ENCODE measurements at regions not wholly inside any gene's neighbourhood (a gene's known extent, or its start where the extent isn't known, plus 50 kb on each side); places are given as distances from the start of the nearest gene placed in this dataset.
"Not testable (repeated sequence)": the region's sequence is repeated elsewhere in the genome, so short reads cannot be mapped to it uniquely, and the experiment has no call there.

DNA sequence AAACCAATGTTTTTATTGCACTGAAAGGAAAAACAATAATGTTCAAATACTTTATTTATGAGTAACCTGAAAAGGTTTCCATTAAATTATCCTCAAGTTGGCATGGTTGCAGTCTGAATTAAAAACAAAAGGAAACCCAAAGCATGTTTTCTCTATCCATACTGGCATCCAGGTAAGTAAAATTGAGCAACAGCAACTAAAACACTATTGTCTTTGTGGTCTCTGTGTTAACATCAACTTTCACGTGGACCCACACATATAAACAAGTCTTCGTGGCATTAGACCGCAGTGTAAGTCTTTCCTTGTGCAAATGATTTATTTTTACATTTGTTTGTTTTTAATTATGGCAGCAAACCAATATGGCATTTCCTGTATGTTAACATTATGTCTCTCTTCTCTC lies 757.6 kb downstream of the SEMA5A start:
- DNase-seq (ENCODE audit: low read depth in 2 of 2) = no peak

DNA sequence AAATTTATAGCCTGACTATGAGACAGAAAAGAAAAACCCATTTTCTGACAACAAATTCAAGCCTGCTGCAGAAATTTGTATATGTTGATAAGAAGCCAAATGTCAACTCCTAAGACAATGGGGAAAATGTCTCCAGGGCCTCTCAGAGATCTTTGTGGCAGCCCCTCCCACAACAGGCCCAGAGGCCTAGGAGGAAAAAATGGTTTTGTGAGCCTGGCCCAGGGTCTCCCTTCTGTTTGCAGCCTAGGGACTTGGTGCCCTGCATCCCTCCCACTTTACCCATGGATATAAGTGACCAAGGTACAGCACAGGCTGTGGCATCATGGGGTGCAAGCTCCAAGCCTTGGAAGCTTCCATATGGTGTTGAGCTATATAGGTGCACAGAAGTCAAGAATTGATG lies 740.2 kb downstream of the SEMA5A start:
- no peak for DNase-seq (ENCODE audit: low read depth in 2 of 2)

DNA sequence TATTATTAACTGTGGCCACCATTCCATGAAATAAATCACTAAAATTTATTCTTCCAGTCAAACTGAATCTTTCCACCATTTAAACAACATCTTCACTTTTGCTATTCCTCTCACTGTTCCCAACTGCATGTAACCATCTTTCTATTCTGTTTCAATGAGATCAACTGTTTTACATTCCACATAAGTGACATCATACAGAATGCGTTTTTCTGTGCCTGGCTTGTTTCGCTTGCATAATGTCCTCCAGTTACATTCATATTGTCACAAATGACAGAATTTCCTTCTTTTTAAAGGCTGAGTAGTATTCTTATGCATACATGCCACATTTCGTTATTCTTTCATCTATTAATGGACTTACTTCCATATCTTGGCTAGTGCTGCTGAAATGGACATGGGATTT lies 738.2 kb downstream of the SEMA5A start:
- no peak for DNase-seq (ENCODE audit: low read depth in 2 of 2)

GRCh38 chr5:8811581-8811980 lies 734.3 kb downstream of the SEMA5A start:
- DNase-seq (ENCODE audit: low read depth in 2 of 2) = no peak

- DNase-seq (ENCODE audit: low read depth in 2 of 2) = no peak
Observed at GRCh38 chr5:8813180-8813579, 732.7 kb downstream of the SEMA5A start.

GRCh38 chr5:8814105-8814504 lies 731.8 kb downstream of the SEMA5A start:
- no peak for DNase-seq (ENCODE audit: low read depth in 2 of 2)

DNA sequence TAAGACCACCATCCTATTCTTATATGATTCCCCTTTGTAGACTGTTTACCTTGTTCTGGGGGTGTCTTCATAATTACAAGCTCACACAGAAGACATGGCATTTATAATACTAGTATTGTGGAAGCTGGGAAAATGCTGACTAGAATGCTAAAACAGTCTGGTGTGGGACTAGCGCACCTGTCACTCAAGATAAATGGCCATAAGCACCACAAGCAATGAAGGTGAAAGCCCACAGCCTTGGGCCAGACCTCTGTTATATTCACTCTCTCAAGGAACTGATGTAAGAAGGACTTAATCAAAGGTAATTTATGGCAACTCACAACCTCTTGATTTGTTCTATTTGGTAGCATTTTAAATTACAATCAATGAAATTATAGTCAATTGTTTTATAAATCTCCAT lies 721.5 kb downstream of the SEMA5A start:
- DNase-seq (ENCODE audit: low read depth in 2 of 2) = no peak

GRCh38 chr5:8825139-8825757 lies 720.6 kb downstream of the SEMA5A start:
- DNase-seq (ENCODE audit: low read depth in 2 of 2) = no peak

DNA sequence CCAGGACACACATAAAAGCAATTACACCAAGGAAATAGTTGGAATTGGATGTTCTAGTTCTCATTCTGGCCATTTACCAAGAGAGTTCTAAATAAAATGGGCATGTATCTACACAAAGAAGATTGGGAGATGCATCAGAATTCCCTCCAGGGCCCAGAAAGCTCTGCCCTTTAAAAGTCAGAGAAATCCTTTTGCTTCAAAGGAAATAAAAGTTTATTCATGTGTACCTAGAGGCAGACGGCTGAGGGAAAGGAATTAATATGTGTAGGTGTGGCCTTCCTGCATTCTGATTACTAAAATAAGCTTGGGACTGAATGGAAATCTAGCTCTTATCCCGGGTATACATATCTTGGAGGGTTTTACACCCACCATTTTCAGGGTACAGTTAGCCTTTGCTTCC lies 719.4 kb downstream of the SEMA5A start:
- DNase-seq (ENCODE audit: low read depth in 2 of 2) = no peak

DNA sequence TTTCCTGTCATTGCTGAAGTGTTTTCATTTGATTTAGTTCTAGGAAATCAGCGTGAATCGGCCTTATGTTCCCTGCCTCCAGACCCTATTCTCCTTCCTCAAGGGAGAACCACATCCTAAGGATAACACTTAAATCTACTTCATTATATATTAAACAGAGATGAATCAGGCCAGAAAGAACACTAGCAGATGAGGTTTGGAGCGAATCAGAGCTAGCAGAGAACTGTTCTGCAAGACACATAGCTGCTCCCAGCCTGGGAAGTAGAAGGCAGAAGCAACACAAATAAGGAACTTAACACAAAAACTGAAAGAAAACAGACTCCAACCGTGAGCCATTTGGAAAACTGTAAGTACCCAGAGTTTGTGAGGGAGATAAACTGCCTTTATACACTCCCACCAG lies 718.2 kb downstream of the SEMA5A start:
- no peak for DNase-seq (ENCODE audit: low read depth in 2 of 2)

- no peak for DNase-seq (ENCODE audit: low read depth in 2 of 2)
Observed at GRCh38 chr5:8828596-8829322, 717.1 kb downstream of the SEMA5A start.

DNA sequence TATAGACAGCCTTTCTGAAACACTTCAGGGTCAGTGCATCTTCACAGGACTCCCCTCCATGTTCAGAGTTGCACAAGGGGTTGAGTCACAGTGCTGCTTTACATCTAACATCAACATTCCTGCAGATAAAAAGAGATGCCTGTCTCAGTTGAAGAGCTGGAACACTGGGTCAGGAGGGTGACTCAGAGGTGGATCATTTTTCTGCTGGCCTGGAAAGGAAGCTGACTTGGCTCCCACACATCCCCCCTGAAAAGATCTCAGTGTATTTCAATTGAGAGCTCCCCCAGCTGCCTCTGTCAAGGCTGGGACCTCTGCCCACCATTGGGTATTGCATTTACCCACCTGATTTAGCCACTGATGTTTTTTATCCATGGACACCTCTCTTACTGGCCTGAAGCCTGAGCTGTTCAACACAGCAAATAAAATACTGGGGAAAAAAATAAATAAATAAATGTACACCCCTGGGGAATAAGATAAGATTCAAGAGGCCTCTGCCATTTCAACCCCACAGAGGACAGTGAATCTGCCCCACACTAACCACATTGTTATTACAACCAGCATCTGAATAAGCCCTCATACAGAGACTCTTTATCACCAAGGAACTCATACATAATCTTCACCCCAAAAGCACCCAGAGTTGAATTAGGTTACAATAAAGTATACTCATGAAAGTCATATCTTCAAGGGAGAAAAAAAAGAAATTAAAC lies 716.4 kb downstream of the SEMA5A start:
- DNase-seq (ENCODE audit: low read depth in 2 of 2) = no peak

GRCh38 chr5:8831251-8831650 lies 714.6 kb downstream of the SEMA5A start:
- DNase-seq (ENCODE audit: low read depth in 2 of 2) = no peak

- DNase-seq (ENCODE audit: low read depth in 2 of 2) = no peak
Observed at GRCh38 chr5:8831854-8832253, 714.0 kb downstream of the SEMA5A start.

DNA sequence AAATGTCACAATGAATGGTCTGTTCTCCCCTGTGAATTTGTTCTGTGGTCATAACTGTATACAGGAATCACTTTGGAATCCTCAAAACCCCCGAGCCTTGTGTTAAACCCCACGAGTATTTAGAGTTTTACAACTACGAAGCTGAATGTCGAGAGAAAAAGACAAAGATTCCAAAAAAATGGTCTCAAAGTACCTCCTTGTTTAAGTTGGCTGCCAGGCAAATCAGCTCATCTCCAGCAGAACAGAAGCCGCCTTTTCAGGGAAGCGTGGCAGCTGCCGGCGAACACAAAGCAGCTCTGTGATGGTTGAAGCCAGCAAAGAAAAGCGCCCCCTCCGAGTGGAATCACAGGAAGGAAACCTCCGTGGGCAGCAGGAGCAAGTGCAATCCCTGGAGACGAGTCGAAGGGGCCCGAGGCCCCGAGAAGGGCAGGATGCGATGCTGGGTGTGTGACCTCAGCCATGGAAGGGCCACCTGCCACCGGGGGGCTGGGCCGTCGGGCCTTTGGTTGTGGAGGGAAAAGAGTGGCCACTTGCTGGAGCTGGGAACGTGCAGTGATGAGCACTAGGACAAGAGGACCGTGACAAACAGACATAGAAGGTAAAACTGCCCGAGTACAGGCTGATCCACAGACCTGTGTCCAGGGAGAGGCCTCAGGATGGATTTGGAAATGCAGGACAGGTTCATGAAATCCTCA lies 706.4 kb downstream of the SEMA5A start:
- DNase-seq (ENCODE audit: low read depth in 2 of 2) = no peak

GRCh38 chr5:8840237-8840636 lies 705.6 kb downstream of the SEMA5A start:
- no peak for DNase-seq (ENCODE audit: low read depth in 2 of 2)

DNA sequence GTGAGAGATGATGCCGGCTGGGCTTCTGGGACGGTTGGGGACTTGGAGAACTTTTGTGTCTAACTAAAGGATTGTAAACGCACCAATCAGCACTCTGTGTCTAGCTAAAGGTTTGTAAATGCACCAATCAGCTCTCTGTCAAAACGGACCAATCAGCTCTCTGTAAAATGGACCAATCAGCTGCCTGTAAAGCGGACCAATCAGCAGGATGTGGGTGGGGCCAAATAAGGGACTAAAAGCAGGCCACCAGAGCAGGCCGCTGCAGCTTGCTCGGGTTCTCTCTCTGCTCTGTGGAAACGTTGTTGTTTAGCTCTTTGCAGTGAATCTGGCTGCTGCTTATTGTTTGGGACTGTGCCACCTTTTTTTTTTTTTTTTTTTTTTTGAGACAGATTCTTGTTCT lies 705.1 kb downstream of the SEMA5A start:
- DNase-seq (ENCODE audit: low read depth in 2 of 2) = not testable (repeated sequence)

GRCh38 chr5:8842971-8843551 lies 702.8 kb downstream of the SEMA5A start:
- DNase-seq (ENCODE audit: low read depth in 2 of 2) = no peak

- DNase-seq (ENCODE audit: low read depth in 2 of 2) = no peak
Observed at GRCh38 chr5:8843771-8844170, 702.1 kb downstream of the SEMA5A start.

DNA sequence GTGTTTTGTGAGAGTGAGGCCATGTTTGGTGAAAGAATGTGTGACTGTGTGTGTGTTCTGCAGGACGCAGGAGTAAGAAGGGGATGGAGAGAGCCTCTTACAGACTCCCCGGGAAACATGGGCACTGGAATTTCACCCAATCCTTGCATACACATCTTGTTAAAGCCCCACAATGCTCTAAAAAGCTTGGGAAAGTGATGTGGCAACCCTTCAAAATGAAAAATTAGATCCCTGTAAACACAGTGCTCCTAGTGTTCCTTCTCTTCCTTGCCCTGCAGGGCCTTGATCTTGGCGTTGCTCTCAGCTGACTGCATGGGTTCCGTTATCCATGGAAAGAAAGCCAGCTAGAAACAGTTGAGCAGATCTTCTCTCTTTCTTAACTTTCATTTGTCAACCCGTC lies 701.7 kb downstream of the SEMA5A start:
- no peak for DNase-seq (ENCODE audit: low read depth in 2 of 2)

GRCh38 chr5:8844847-8845246 lies 701.0 kb downstream of the SEMA5A start:
- DNase-seq (ENCODE audit: low read depth in 2 of 2) = no peak

DNA sequence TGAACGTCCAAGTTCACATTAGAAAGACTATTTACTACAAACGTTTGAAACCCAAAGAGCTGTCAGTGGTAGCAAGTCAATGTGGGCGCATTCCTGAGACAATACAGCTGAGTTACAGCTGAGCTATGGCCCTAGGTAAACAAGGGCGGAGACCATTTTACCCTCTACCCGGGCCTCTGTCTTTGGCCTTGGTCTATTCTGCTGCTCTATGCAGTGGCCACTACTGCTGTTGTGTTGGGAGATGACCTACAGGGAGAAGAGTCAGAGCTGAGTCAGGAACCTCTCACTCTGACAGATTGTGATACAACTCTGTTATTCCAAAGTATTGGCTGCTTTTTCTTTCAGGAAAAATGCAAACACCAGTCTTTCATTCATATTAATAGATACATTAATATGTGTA lies 700.6 kb downstream of the SEMA5A start:
- DNase-seq (ENCODE audit: low read depth in 2 of 2) = no peak
